NCI-H187 (cell line): ENCODE measurements at regions not wholly inside any gene's neighbourhood (a gene's known extent, or its start where the extent isn't known, plus 50 kb on each side); places are given as distances from the start of the nearest gene placed in this dataset.
"Not testable (repeated sequence)": the region's sequence is repeated elsewhere in the genome, so short reads cannot be mapped to it uniquely, and the experiment has no call there.

Experiments
- DNase-seq, 2 experiments: peaks; one replicate each; lab custom pipeline; 2025; lab: John Stamatoyannopoulos, UW

DNA sequence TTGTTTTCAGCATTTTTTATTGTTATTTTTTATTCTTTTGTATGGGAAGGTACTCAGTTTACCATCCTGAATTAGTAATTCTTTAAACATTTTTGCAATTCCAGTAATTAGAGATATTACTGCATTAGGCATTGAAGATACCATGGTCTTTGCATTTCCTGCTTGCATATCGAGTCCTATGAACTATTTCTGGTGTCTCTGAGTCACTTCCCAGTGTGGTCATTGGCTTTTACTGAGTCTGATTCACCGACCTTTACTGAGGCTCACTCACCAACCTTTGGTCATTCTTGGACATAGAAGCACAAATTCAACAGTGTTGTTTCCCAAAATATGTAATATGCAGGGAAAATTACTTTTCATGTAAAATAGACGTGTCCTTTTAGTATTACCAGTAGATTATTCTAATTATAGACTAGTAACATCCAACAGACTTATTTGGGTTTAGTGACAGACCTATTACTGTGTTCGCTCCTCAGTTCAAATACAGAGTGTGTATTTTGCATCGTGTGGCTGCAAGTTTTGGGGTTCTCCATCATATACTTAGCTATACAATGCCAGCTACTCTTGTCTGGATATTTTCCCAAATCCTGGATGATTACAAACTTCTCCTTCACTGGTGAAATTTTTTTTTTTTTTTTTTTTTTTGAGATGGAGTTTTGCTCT is 180.7 kb upstream of the PRSS1 start:
- DNase-seq, result no peak

DNA sequence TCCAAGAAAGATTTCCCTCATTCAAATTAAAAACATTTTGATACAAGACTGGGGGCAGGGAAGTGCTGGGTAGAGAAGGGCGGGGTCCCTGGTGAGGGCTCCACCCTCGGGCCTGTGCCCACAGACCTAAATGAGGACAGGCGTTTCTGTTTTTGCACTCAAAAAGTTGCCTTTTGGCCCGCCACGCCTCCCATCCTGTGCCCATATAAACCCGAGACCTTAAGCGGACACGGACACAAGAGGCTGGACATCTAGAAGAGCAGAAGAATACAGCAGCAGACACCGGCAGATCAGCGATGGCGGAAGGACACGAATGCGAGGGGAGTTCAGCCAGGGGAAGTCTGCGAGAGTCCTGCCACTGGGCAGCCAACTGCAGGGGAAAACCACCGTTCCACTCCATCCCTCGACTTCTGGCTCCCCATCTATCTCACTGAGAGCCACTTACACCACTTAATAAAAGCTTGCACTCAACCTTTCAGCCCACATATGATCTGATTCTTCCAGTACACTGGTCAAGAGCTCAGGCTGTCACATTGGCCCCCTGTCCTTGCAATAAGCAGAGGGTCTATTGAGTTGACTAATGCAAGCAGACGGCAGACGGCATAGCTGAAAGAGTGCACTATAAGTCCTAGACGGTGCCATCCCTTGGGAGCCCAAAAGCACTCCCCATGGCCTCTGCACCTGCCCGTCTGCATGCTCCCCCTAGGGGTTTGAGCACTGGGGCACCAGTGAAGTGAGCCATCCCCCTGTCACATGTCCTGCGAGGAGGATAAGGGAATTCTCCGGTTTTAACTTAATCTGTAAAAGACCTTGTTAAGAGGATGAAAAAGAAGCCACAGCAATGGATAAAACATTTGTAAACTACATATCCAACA is 181.8 kb upstream of the PRSS1 start:
- DNase-seq, result no peak

- no peak for DNase-seq
These were observed 183.0 kb upstream of the PRSS1 start for GRCh38 chr7:142566271-142566670.

- not testable (repeated sequence) for DNase-seq
These were observed 185.1 kb upstream of the PRSS1 start for GRCh38 chr7:142564125-142564524.

GRCh38 chr7:142563470-142563869 is 185.8 kb upstream of the PRSS1 start:
- DNase-seq, result no peak

DNA sequence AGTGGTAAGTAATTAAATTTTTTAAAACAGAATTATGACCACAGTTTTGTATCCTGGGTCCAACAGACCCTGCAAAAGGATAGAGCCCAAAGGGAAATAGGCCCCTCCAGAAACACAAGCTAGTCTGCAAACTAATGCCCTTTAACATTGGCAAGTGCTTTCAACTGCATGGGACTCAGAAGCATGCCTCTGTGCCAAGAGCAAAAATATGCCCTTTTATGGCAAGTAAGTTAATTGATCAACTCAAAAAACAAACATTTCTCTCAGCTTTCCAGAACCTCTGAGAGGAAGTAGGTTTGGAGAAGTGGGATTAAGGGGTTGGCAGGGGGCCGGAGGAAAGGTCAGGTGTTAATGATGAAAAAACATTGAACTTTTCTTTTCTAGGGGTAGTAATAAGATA is 186.6 kb upstream of the PRSS1 start:
- DNase-seq, result no peak

DNA sequence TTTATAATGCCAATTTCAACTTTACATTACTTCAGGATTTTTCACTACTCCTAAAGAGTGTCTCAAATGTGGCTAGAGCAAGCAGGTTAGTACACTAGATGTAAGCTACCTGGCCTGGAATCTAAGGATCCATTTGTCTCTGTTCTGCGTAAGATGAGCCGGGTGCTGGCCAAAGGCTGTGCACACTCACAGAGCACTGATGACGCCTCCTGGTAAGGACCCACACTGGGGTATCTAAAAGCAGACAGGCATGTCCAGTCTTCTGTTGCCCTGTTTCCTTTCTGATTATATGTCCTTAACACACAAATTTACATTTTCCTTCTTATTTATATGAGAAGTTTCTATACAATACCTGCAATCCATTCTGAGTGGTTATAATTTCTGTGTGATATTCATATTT is 187.9 kb upstream of the PRSS1 start:
- DNase-seq, result not testable (repeated sequence)

GRCh38 chr7:142560770-142561169 is 188.5 kb upstream of the PRSS1 start:
- DNase-seq, result not testable (repeated sequence)

GRCh38 chr7:142560166-142560565 is 189.1 kb upstream of the PRSS1 start:
- DNase-seq, result no peak

DNA sequence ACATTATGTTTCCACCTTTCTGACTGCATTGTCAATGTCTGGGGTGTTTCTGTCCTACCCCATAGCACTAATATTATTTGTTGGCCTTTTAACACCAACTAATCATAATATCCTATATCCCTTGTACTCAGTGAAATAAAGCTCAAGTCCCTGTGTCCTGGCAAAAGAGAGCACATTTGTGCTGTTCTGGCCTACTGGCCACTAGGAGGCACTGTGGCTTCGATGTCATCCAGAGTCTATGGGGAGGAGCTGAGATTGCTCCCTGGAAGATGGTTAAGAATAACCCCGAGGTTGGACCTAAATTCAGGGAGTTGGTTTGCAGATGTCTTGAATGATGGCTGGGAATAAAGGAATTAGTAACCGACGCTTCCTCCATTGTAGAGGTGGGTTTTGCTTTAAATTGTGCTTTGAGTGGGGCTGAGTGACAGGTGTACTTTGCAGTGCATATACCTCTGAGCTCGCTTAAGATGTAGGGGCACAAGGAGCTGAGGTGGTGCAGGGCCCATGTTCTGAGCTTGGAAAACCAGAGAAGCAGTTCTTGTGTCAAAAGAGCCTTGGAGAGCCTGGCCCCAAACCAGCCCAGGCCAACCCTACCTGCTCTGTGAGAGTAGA is 191.2 kb upstream of the PRSS1 start:
- DNase-seq, result peak in 1 of 2 experiments; percentile 40

- DNase-seq, result no peak
These were observed 192.5 kb upstream of the PRSS1 start for GRCh38 chr7:142556740-142557139.

- DNase-seq, result no peak
These were observed 194.4 kb upstream of the PRSS1 start for GRCh38 chr7:142554560-142555532.

DNA sequence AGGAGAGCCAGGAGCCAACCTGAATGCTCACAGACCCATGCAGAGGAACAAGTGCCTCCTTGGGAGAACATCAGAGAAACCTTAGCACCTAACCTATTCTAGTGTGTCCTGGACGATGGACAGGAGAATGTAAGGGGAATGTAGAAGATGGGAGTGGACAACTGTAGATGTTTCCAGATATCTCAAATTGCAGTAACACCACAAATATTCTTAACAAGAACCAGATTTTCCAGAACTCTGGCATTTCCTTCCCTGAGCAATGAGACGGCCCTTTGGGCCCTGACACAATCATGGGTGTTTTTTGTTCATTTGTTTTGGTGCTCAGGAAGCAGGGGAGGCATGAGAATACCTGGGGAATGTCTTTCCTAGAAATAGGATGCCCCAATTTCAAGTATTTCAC is 196.1 kb upstream of the PRSS1 start:
- DNase-seq, result no peak

DNA sequence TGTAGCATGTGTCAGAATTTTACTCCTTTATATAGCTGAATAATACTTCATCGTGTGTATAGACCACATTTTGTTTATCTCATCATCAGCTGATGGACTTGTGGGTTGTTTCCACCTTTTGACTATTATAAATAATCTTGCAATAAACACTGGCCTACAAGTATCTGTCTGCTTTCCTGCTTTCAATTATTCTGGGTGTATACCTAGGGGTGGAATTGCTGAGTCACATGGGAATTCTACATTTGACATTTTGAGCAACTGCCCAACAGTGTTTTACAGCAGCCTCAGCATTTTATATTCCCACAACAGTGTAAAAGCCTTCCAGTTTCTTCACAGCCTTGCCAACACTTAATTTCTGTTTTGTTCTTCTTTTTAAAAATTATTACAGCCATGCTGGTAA is 200.3 kb upstream of the PRSS1 start:
- no peak for DNase-seq

DNA sequence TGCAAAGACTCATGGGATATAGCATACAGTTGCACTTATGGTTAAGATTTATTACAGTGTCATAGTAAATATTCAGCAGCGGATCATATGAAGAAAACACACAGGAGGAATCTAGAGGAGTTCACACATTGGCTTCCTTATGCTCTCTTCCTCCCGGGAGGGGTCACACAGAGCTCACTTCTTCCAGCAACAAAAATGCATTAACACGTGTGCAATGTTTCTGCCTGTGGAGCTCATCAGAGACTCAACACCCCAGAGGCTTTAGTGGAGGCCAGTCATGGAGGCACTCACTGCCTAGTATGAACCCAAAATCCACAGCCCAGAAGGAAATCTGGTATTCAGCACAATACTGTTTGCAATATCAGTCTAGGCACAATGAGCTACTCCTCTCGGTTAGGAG is 202.8 kb upstream of the PRSS1 start:
- DNase-seq, result no peak

DNA sequence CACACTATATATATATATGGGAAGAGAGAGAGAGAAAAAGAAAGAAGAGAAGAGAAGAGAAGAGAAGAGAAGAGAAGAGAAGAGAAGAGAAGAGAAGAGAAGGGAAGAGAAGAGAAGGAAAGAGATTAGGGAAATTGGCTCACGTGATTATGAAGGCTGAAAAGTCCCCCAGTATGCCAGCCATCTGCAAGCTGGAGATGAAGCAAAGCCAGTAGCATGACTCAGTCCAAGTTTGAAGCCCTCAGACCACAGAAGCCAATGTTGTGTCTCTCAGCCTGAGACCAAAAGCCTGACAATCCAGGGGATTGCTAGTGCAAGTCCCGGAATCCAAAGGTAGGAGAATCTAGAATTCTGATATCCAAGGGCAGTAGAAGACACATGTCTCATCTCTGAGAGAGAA is 206.3 kb upstream of the PRSS1 start:
- no peak for DNase-seq

DNA sequence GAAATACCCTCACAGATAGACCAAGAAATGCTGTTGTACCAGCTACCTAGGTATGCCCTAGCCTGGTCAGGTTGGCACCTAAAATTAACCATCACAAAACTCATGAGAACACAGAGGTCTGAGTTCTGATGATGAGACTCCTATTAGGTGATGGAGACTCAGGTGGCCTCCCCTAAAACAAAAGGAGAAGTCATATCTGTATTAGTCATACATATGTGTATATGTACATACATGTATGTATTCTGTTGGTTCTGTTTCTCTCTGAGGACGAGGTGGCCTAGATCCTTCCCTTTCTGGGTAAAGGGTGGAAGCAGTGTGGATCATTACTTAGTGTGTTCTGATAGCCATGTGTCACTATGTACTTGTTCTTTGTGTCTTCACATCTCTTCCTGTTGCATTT is 207.2 kb upstream of the PRSS1 start:
- no peak for DNase-seq

- DNase-seq, result no peak
These were observed 208.9 kb upstream of the PRSS1 start for GRCh38 chr7:142540371-142540770.

- no peak for DNase-seq
These were observed 209.4 kb upstream of the PRSS1 start for GRCh38 chr7:142539901-142540300.

DNA sequence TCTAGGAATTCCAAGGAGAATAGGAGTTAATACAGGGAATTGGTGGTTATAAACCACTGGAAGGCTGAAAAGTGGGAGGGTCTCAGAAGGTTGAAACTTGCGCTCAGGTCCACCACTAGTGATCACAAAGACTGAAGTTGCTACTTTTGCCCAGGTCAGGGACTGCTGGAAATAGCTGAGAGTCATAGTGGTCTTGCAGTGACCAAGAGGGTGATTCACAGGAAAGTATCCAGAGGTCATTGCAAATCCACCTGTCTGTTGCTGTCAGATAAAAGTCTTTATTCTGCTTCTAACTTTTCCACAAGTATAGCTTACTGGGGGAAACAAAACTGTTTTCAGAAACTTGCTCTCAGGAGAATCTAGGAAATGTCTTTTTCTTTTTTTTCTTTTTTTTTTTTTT is 211.5 kb upstream of the PRSS1 start:
- no peak for DNase-seq

DNA sequence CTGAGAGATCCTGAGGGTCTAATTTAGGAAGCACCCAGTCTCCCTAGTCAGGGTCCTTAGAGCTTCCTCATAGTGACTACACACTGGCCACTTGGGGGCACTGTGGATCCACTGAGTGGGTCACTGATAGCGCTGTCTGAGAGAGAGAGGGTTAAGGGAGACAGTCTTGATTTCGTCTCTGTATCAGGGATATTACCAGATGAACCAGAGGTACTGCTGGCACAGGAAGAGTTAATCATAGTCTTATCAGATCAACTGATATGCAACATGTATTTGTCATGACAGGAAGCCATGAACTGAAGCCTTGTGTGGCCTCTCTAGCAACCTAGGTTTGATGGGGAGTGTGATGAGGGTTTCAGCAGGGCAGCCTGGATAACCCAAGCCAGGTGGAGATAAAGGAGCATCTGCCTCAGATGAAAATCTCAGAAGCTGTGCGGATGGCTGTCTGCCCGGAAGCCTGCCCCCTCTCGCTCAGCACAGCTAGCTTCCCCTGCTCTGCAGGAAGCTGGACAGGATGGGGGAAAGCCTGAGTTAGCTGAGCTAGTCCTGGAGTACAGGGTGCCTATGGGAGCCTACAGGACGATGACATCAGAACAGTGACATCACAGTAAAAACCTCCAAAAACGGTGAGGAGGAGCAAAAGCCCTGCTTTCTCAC is 214.0 kb upstream of the PRSS1 start:
- peak; percentile 49 to 50 for DNase-seq
